ENCODE measurements at regions not wholly inside any gene's neighbourhood (a gene's known extent, or its start where the extent isn't known, plus 50 kb on each side); places are given as distances from the start of the nearest gene placed in this dataset.

GRCh38 chr2:210859314-210859713, 302.9 kb downstream of the CPS1 start:
- no peaks in the 10 kb centered on the region for H4K20me1 ChIP-seq (ENCODE audit: control insufficient read depth, insufficient read depth, low read depth, low read length)
- H3K27me3 ChIP-seq (ENCODE audit: control insufficient read depth, low read length): no peaks in the 10 kb centered on the region
- no peaks in the 10 kb centered on the region for H3K36me3 ChIP-seq (ENCODE audit: control insufficient read depth, low read length)
- H3K9me2 ChIP-seq (replicated peaks; ENCODE audit: control insufficient read depth, low read length): no peaks in the 10 kb centered on the region
- H3F3A ChIP-seq (ENCODE audit: control insufficient read depth, insufficient read depth): no peaks in the 10 kb centered on the region
- no peaks in the 10 kb centered on the region for H3K9me3 ChIP-seq (ENCODE audit: control insufficient read depth, insufficient read depth, low read length)
- no peak overlapping the region for H3K4me2 ChIP-seq (ENCODE audit: low read length)
- no peak overlapping the region for H3K4me3 ChIP-seq (ENCODE audit: low read length)
- H3K79me2 ChIP-seq (ENCODE audit: control insufficient read depth, low read length): no peaks in the 10 kb centered on the region
- no peaks in the 10 kb centered on the region for H3K4me1 ChIP-seq (ENCODE audit: control insufficient read depth, low read length)
- TF ChIP-seq EZH2phosphoT487 (IDR thresholded peaks at IDR 0.05; ENCODE audit: borderline replicate concordance, low read length) (no peak), CTCF (IDR thresholded peaks at IDR 0.05; ENCODE audit: low read depth, low read length, poor library complexity, severe bottlenecking) (no peak)
- H3K27ac ChIP-seq (ENCODE audit: low read depth, low read length): no peak overlapping the region

GRCh38 chr2:210860276-210860675, 303.9 kb downstream of the CPS1 start:
- Histone ChIP-seq H3K4me1 (ENCODE audit: control insufficient read depth, low read length) (no peaks in the 10 kb centered on the region), H3K36me3 (ENCODE audit: control insufficient read depth, low read length) (no peaks in the 10 kb centered on the region), H3K9me3 (ENCODE audit: control insufficient read depth, insufficient read depth, low read length) (no peaks in the 10 kb centered on the region), H3F3A (ENCODE audit: control insufficient read depth, insufficient read depth) (no peaks in the 10 kb centered on the region), H3K4me3 (ENCODE audit: low read length) (no peak overlapping the region), H4K20me1 (ENCODE audit: control insufficient read depth, insufficient read depth, low read depth, low read length) (no peaks in the 10 kb centered on the region), H3K79me2 (ENCODE audit: control insufficient read depth, low read length) (no peaks in the 10 kb centered on the region), H3K27ac (ENCODE audit: low read depth, low read length) (no peak overlapping the region), H3K9me2 (replicated peaks; ENCODE audit: control insufficient read depth, low read length) (no peaks in the 10 kb centered on the region), H3K4me2 (ENCODE audit: low read length) (no peak overlapping the region), H3K27me3 (ENCODE audit: control insufficient read depth, low read length) (no peaks in the 10 kb centered on the region)
- TF ChIP-seq CTCF (IDR thresholded peaks at IDR 0.05; ENCODE audit: low read depth, low read length, poor library complexity, severe bottlenecking) (no peak), EZH2phosphoT487 (IDR thresholded peaks at IDR 0.05; ENCODE audit: borderline replicate concordance, low read length) (no peak)

GRCh38 chr2:210861038-210861665, 304.8 kb downstream of the CPS1 start:
- no peaks in the 10 kb centered on the region for H3K79me2 ChIP-seq (ENCODE audit: control insufficient read depth, low read length)
- no peaks in the 10 kb centered on the region for H3F3A ChIP-seq (ENCODE audit: control insufficient read depth, insufficient read depth)
- H3K4me1 ChIP-seq (ENCODE audit: control insufficient read depth, low read length): no peaks in the 10 kb centered on the region
- no peaks in the 10 kb centered on the region for H3K27me3 ChIP-seq (ENCODE audit: control insufficient read depth, low read length)
- no peaks in the 10 kb centered on the region for H3K9me3 ChIP-seq (ENCODE audit: control insufficient read depth, insufficient read depth, low read length)
- no peak overlapping the region for H3K27ac ChIP-seq (ENCODE audit: low read depth, low read length)
- no peak overlapping the region for H3K4me3 ChIP-seq (ENCODE audit: low read length)
- H3K9me2 ChIP-seq (replicated peaks; ENCODE audit: control insufficient read depth, low read length): no peaks in the 10 kb centered on the region
- H3K36me3 ChIP-seq (ENCODE audit: control insufficient read depth, low read length): no peaks in the 10 kb centered on the region
- TF ChIP-seq CTCF (IDR thresholded peaks at IDR 0.05; ENCODE audit: low read depth, low read length, poor library complexity, severe bottlenecking): no peak
- TF ChIP-seq EZH2phosphoT487 (IDR thresholded peaks at IDR 0.05; ENCODE audit: borderline replicate concordance, low read length): no peak
- H4K20me1 ChIP-seq (ENCODE audit: control insufficient read depth, insufficient read depth, low read depth, low read length): no peaks in the 10 kb centered on the region
- no peak overlapping the region for H3K4me2 ChIP-seq (ENCODE audit: low read length)
